SK-N-SH treated with all-trans-retinoic acid at 6 μM for 48 hours (cell line): ENCODE measurements at regions not wholly inside any gene's neighbourhood (a gene's known extent, or its start where the extent isn't known, plus 50 kb on each side); places are given as distances from the start of the nearest gene placed in this dataset.

ENCODE experiments used
- ESRRG ChIP-seq: fragments of 250-450 bp; sonication (Bioruptor Pico); IDR thresholded peaks from 2 replicates; pipeline ENCODE4 v1.6.1; 2021; ENCODE audit warnings: mild to moderate bottlenecking
- PATZ1 ChIP-seq: fragments of 250-450 bp; sonication (Bioruptor Pico); IDR thresholded peaks from 2 replicates; pipeline ENCODE4 v1.8.0; 2020; ENCODE audit warnings: mild to moderate bottlenecking, moderate library complexity, borderline replicate concordance
- POU6F1 ChIP-seq: fragments of 250-450 bp; sonication (Bioruptor Pico); IDR thresholded peaks from 2 replicates; pipeline ENCODE4 v1.8.0; 2021; ENCODE audit warnings: low read depth, mild to moderate bottlenecking, moderate library complexity, borderline replicate concordance
- PPARA ChIP-seq: fragments of 250-450 bp; sonication (Bioruptor Pico); IDR thresholded peaks from 2 replicates; pipeline ENCODE4 v1.5.0; 2020; ENCODE audit warnings: mild to moderate bottlenecking, borderline replicate concordance
- RARB ChIP-seq: fragments of 250-450 bp; sonication (Bioruptor Pico); IDR thresholded peaks from 2 replicates; pipeline ENCODE4 v1.8.0; 2021; ENCODE audit warnings: mild to moderate bottlenecking, moderate library complexity
- TCF4 ChIP-seq: fragments of 250-450 bp; sonication (Bioruptor Pico); IDR thresholded peaks from 2 replicates; pipeline ENCODE4 v1.8.0; 2021; ENCODE audit warnings: mild to moderate bottlenecking, moderate library complexity, borderline replicate concordance
- ZFP3 ChIP-seq: fragments of 250-450 bp; sonication (Bioruptor Pico); IDR thresholded peaks from 2 replicates; pipeline ENCODE4 v1.5.0; 2020; ENCODE audit warnings: mild to moderate bottlenecking, moderate library complexity
- ZFP30 ChIP-seq: fragments of 450-650 bp; formaldehyde crosslinking; IDR thresholded peaks from 2 replicates; pipeline ENCODE4 v1.5.0; 2022; ENCODE audit warnings: mild to moderate bottlenecking, moderate library complexity
- ZNF70 ChIP-seq: fragments of 450-650 bp; formaldehyde crosslinking; IDR thresholded peaks from 2 replicates; pipeline ENCODE4 v1.5.0; 2020; ENCODE audit warnings: mild to moderate bottlenecking, moderate library complexity

GRCh38 chrX:44770121-44770520, 73.7 kb upstream of the DUSP21 start:
- TF ChIP-seq PATZ1 (no peak), POU6F1 (CRISPR knock-in tag) (no peak), ZNF70 (CRISPR knock-in tag) (no peak), TCF4 (CRISPR knock-in tag) (no peak), ZFP30 (CRISPR knock-in tag) (no peak), PPARA (CRISPR knock-in tag) (no peak), ZFP3 (CRISPR knock-in tag) (no peak), RARB (CRISPR knock-in tag) (no peak), ESRRG (no peak)
